Endothelial cell of umbilical vein (primary cell): ENCODE measurements at regions not wholly inside any gene's neighbourhood (a gene's known extent, or its start where the extent isn't known, plus 50 kb on each side); places are given as distances from the start of the nearest gene placed in this dataset.
A peak's percentile ranks its signal among the peaks of the same experiment; 100 is the strongest.

Source experiments
- BruUV-seq: library from RNA; stranded (reverse); fragments of 400-500 nt; replicated peaks from 2 replicates; lab custom pipeline; 2021; lab: Mats Ljungman, UMichigan
- CTCF ChIA-PET: fragments of 300-600, 350-600 bp; sonication (Branson Sonifier 250); formaldehyde crosslinking; loops from one replicate; lab custom pipeline; 2021; ENCODE audit warnings: antibody characterized with exemption, inconsistent platforms; lab: Charles Lee
- POLR2A ChIA-PET: fragments of 300-600, 350-600 bp; sonication (Branson Sonifier 250); formaldehyde crosslinking; loops from one replicate; lab custom pipeline; 2021; ENCODE audit warnings: antibody characterized with exemption, inconsistent platforms; lab: Charles Lee
- DNase-seq: peaks from one replicate; pipeline ENCODE4 v3.0.0-alpha.2; 2011; ENCODE audit warnings: low read depth, low spot score
- FAIRE-seq: peaks from 2 replicates; lab custom pipeline; 2011; peaks lifted over from hg19 to GRCh38; lab: Jason Lieb, UNC
- H2AFZ ChIP-seq: 2 replicates; pipeline ENCODE4 v1.6.0; 2012; ENCODE audit warnings: low read depth, low read length, control low read depth, inconsistent platforms
- H3K27ac ChIP-seq: 2 replicates; pipeline ENCODE4 v1.5.1; 2011; ENCODE audit warnings: low read depth, mild to moderate bottlenecking, control low read depth, low read length, moderate library complexity; ENCODE audit not compliant: insufficient read depth
- H3K27me3 ChIP-seq, 2 experiments: 2 replicates each; pipeline versions ENCODE4 v1.6.0 to v1.6.1; 2011; ENCODE audit warnings: low read length in 2 of 2, mixed read lengths in 1 of 2; ENCODE audit not compliant: control insufficient read depth in 2 of 2, insufficient read depth in 2 of 2
- H3K36me3 ChIP-seq, 2 experiments: 2 replicates in 1 of 2; 3 replicates in 1 of 2; pipeline ENCODE4 v1.5.1; 2011; ENCODE audit warnings: low read length in 2 of 2, mild to moderate bottlenecking in 1 of 2, moderate library complexity in 1 of 2; ENCODE audit not compliant: control insufficient read depth in 2 of 2, insufficient read depth in 2 of 2; ENCODE audit errors: extremely low read depth in 1 of 2
- H3K4me1 ChIP-seq: 3 replicates; pipeline ENCODE4 v1.5.1; 2011; ENCODE audit warnings: mild to moderate bottlenecking, low read length; ENCODE audit not compliant: control insufficient read depth, insufficient read depth; ENCODE audit errors: extremely low read depth
- H3K4me2 ChIP-seq: 2 replicates; pipeline ENCODE4 v1.6.1; 2011; ENCODE audit warnings: low read length, control low read depth, mixed read lengths; ENCODE audit not compliant: insufficient read depth
- H3K4me3 ChIP-seq, 3 experiments: fragments of 200-600 bp in 1 of 3; sonication (generic), shearing (Covaris generic) in 1 of 3; replicated peaks in 1 of 3; 2 replicates each; pipeline ENCODE4 v1.5.1; 2011 to 2016; ENCODE audit warnings: control low read depth in 3 of 3, low read length in 3 of 3, mild to moderate bottlenecking in 2 of 3, inconsistent platforms in 1 of 3, low read depth in 1 of 3, moderate library complexity in 1 of 3; ENCODE audit not compliant: insufficient read depth in 1 of 3
- H3K79me2 ChIP-seq: 2 replicates; pipeline ENCODE4 v1.6.0; 2012; ENCODE audit warnings: low read length, inconsistent platforms; ENCODE audit not compliant: control insufficient read depth, insufficient read depth
- H3K9ac ChIP-seq: replicated peaks from 2 replicates; pipeline ENCODE3; 2011; ENCODE audit warnings: low read length, control low read depth; ENCODE audit not compliant: insufficient read depth; ENCODE audit errors: extremely low read depth
- H3K9me1 ChIP-seq: replicated peaks from 3 replicates; pipeline ENCODE4 v1.6.0; 2011; ENCODE audit warnings: mild to moderate bottlenecking, low read length; ENCODE audit not compliant: control insufficient read depth, insufficient read depth; ENCODE audit errors: extremely low read depth
- H3K9me3 ChIP-seq: replicated peaks from 2 replicates; pipeline ENCODE4 v1.5.1; 2012; ENCODE audit warnings: low read length, inconsistent platforms; ENCODE audit not compliant: control insufficient read depth, insufficient read depth
- H4K20me1 ChIP-seq: replicated peaks from 2 replicates; pipeline ENCODE3; 2011; ENCODE audit warnings: mild to moderate bottlenecking, low read length; ENCODE audit not compliant: control insufficient read depth, insufficient read depth; ENCODE audit errors: extremely low read depth
- FOS ChIP-seq: IDR thresholded peaks from 2 replicates; pipeline ENCODE4 v1.6.1; 2011; ENCODE audit warnings: mild to moderate bottlenecking, low read length, moderate library complexity, borderline replicate concordance; ENCODE audit not compliant: insufficient read depth
- GATA2 ChIP-seq: IDR thresholded peaks from 2 replicates; pipeline ENCODE4 v1.7.0; 2011; ENCODE audit warnings: low read depth, mild to moderate bottlenecking, moderate library complexity, mixed read lengths, low read length; ENCODE audit not compliant: insufficient read length, insufficient read depth
- POLR2A ChIP-seq: IDR thresholded peaks from 2 replicates; pipeline ENCODE4 v1.6.1; 2012; ENCODE audit warnings: low read depth, mild to moderate bottlenecking, control low read depth, low read length
- dilution Hi-C: fragments of 300-500 bp; cut with MboI; formaldehyde crosslinking; loops from one replicate; pipeline ENCODE4 v1.15.0; 2019; ENCODE audit warnings: low sequenced_read_pairs; ENCODE audit not compliant: extremely low pct_ligation_motif_present
- intact Hi-C: fragments of 100-400 bp; cut with micrococcal nuclease; formaldehyde crosslinking; loops from one replicate; pipeline ENCODE4 v1.10.0; 2022
- TF ChIP-seq, protein P1 (sequence below), 2 donors: IDR thresholded peaks; 1 replicate in 1 of 2; 2 replicates in 1 of 2; pipeline ENCODE4 v1.5.1; 2011; ENCODE audit warnings: low read length in 2 of 2, mild to moderate bottlenecking in 2 of 2, moderate library complexity in 2 of 2, control low read depth in 1 of 2, inconsistent platforms in 1 of 2, low read depth in 1 of 2; ENCODE audit not compliant: insufficient read depth in 1 of 2; ENCODE audit errors: extremely low read depth in 1 of 2

DNA sequence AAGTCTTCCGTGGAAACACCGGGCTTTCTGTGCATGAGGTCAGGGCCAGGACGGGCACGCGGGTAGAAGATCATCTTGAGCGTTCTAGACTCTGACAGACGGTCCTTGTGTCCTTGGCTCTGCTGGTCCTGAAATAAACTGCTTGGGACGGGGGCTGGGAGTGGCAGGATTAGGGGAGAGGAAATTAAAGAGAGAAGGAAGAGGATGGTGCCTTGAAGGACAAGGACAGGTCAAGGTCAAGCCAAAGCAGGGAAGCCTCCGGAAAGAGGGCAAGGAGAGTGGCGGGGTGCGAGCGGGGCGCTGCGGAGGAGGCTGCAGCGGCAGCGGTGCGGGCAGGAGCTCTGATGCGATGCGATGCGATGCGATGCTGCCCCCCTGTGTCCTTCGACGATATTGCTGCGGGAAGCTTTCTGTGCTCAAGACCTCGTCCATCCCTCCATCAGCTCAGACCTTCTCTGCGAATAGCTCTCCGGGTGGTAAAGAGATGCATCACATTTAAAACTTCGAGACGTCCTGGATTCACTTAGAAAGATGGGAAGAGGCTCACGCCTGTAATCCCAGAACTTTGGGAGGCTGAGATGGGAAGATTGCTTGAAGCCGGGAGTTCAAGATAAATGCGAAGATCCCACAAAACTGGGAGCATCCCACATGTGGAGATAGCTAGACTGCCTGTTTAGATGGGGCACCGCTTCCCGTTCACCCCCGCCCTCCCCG lies 110.1 kb upstream of the TMEM132D start:
- Histone ChIP-seq H2AFZ (no peak overlapping the region), H3K9me1 (no peaks in the 10 kb centered on the region), H4K20me1 (no peaks in the 10 kb centered on the region), H3K4me1 (no peaks in the 10 kb centered on the region), H3K4me3 (no peak overlapping the region), H3K79me2 (no peaks in the 10 kb centered on the region), H3K4me2 (no peak overlapping the region), H3K27ac (no peak overlapping the region), H3K27me3 (no peaks in the 10 kb centered on the region), H3K36me3 (no peaks in the 10 kb centered on the region), H3K9ac (no peak overlapping the region), H3K9me3 (peaks cover 2% of the 10 kb centered on the region)
- DNase-seq (no peak), FAIRE-seq (no peak)
- dilution Hi-C loops, result no loop called here
- no peak for TF ChIP-seq FOS
- TF ChIP-seq, protein P1, sequence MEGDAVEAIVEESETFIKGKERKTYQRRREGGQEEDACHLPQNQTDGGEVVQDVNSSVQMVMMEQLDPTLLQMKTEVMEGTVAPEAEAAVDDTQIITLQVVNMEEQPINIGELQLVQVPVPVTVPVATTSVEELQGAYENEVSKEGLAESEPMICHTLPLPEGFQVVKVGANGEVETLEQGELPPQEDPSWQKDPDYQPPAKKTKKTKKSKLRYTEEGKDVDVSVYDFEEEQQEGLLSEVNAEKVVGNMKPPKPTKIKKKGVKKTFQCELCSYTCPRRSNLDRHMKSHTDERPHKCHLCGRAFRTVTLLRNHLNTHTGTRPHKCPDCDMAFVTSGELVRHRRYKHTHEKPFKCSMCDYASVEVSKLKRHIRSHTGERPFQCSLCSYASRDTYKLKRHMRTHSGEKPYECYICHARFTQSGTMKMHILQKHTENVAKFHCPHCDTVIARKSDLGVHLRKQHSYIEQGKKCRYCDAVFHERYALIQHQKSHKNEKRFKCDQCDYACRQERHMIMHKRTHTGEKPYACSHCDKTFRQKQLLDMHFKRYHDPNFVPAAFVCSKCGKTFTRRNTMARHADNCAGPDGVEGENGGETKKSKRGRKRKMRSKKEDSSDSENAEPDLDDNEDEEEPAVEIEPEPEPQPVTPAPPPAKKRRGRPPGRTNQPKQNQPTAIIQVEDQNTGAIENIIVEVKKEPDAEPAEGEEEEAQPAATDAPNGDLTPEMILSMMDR (IDR thresholded peaks at IDR 0.05; ENCODE audit: extremely low read depth in 1 of 2, insufficient read depth in 1 of 2, low read depth in 1 of 2, low read length in 2 of 2), result peak; percentile 48 to 59
- no TSS peak for BruUV-seq
- ChIA-PET CTCF (interaction anchor here (0.9 to 1.1 kb wide), 4 partner anchors 33 to 1754 kb away, joined by 3 to 10 read pairs (median 4); no protein-coding TSS in a partner anchor), POLR2A (no interaction called here)
- intact Hi-C loops, result no loop called here

DNA sequence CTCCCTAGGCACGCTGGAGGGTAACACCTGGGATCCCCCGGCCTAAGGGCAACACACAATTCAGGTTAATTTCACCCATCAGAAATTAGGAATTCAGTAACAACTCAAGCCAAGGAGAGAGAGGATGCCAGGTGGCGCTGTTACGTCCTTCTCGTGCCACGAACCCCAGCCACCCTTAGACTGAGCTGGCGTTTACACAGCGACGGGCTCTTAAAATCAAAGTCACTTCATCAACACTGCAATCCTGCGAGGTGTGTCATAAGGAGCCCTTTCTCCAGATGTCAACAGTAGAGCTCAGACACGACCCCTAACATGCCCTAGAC lies 110.6 kb upstream of the TMEM132D start:
- Histone ChIP-seq H3K79me2 (no peaks in the 10 kb centered on the region), H3K36me3 (no peaks in the 10 kb centered on the region), H3K4me2 (no peak overlapping the region), H2AFZ (no peak overlapping the region), H3K27ac (no peak overlapping the region), H3K9me3 (peaks cover 4% of the 10 kb centered on the region), H3K9me1 (no peaks in the 10 kb centered on the region), H3K9ac (no peak overlapping the region), H3K27me3 (no peaks in the 10 kb centered on the region), H4K20me1 (no peaks in the 10 kb centered on the region), H3K4me3 (no peak overlapping the region), H3K4me1 (no peaks in the 10 kb centered on the region)
- FAIRE-seq (no peak), DNase-seq (no peak)
- dilution Hi-C loops, result no loop called here
- intact Hi-C loops, result no loop called here
- POLR2A ChIA-PET, result no interaction called here
- no TSS peak for BruUV-seq
- CTCF ChIA-PET, result interaction anchor here (0.9 to 1.1 kb wide), 4 partner anchors 32 to 1755 kb away, joined by 3 to 10 read pairs (median 4); no protein-coding TSS in a partner anchor
- no peak for TF ChIP-seq GATA2
- no peak for TF ChIP-seq FOS
- no peak for TF ChIP-seq POLR2A
- TF ChIP-seq, protein P1 (IDR thresholded peaks at IDR 0.05; ENCODE audit: extremely low read depth in 1 of 2, insufficient read depth in 1 of 2, low read depth in 1 of 2, low read length in 2 of 2), result no peak
